MM.1S (cell line): ENCODE measurements at regions not wholly inside any gene's neighbourhood (a gene's known extent, or its start where the extent isn't known, plus 50 kb on each side); places are given as distances from the start of the nearest gene placed in this dataset.

Experiments
- CTCF ChIP-seq: fragments of 300-600 bp; sonication (generic); IDR thresholded peaks from 2 replicates; pipeline ENCODE4 v1.5.1; 2016; ENCODE audit warnings: antibody characterized with exemption, low read length, mixed read lengths
- EZH2 ChIP-seq: fragments of 300-600 bp; sonication (generic); optimal IDR thresholded peaks from 2 replicates; pipeline ENCODE3; 2017; ENCODE audit warnings: low read depth, mild to moderate bottlenecking, antibody characterized with exemption, low read length, mixed read lengths
- EZH2phosphoT487 ChIP-seq: fragments of 300-600 bp; sonication (generic); IDR thresholded peaks from 2 replicates; pipeline ENCODE4 v1.6.1; 2018; ENCODE audit warnings: antibody characterized with exemption, low read length

DNA sequence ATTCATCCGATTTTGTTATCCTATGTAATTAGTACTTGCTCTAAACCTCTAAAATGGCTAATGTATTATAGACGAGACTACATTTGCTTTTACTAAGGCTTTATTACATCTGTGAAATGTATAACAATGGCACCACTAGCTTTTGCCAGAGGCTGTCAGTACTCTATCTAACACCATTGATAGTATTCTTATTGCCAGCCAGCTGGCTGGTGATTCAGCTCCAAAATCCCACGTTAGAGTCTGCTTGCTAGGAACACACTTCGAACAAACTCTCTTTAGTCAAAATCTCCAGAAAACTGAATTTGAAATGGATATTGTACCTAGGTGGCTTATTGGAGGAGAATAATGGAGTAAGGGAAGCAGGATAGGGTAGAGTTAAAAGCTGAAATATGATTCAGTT is 839.2 kb downstream of the SLC6A15 start:
- TF ChIP-seq CTCF (no peak), EZH2 (no peak), EZH2phosphoT487 (no peak)
